HG02981 (cell line): ENCODE measurements at regions not wholly inside any gene's neighbourhood (a gene's known extent, or its start where the extent isn't known, plus 50 kb on each side); places are given as distances from the start of the nearest gene placed in this dataset.

Experiments used
- ATAC-seq: cut with Tn5 transposase; IDR thresholded peaks from one replicate; pipeline ENCODE4 v1.9.1; 2021; ENCODE audit warnings: mild to moderate bottlenecking, moderate library complexity; ENCODE audit not compliant: unreplicated experiment

GRCh38 chr3:66133050-66133757, 87.6 kb upstream of the SLC25A26 start:
- no peak for ATAC-seq

GRCh38 chr3:66128623-66129022, 89.9 kb upstream of the MAGI1 start:
- ATAC-seq: no peak

GRCh38 chr3:66121318-66121717, 82.6 kb upstream of the MAGI1 start:
- ATAC-seq: no peak

GRCh38 chr3:66115858-66116654, 77.3 kb upstream of the MAGI1 start:
- no peak for ATAC-seq

- ATAC-seq: no peak
These were observed 74.8 kb upstream of the MAGI1 start for GRCh38 chr3:66113542-66113941.

- no peak for ATAC-seq
These were observed 72.1 kb upstream of the MAGI1 start for GRCh38 chr3:66110840-66111239.

- ATAC-seq: no peak
These were observed 69.1 kb upstream of the MAGI1 start for GRCh38 chr3:66107855-66108254.

GRCh38 chr3:66106788-66107187, 68.1 kb upstream of the MAGI1 start:
- no peak for ATAC-seq

GRCh38 chr3:66104535-66104934, 65.8 kb upstream of the MAGI1 start:
- ATAC-seq: no peak

GRCh38 chr3:66103729-66104128, 65.0 kb upstream of the MAGI1 start:
- ATAC-seq: no peak

- no peak for ATAC-seq
These were observed 63.2 kb upstream of the MAGI1 start for GRCh38 chr3:66101901-66102300.

GRCh38 chr3:66099541-66100065, 60.9 kb upstream of the MAGI1 start:
- ATAC-seq: no peak

- no peak for ATAC-seq
These were observed 59.7 kb upstream of the MAGI1 start for GRCh38 chr3:66098436-66098835.

- ATAC-seq: no peak
These were observed 58.9 kb upstream of the MAGI1 start for GRCh38 chr3:66097647-66098046.

- ATAC-seq: no peak
These were observed 56.7 kb upstream of the MAGI1 start for GRCh38 chr3:66095295-66096001.

GRCh38 chr3:66093981-66094380, 55.3 kb upstream of the MAGI1 start:
- no peak for ATAC-seq

GRCh38 chr3:66092175-66092995, 53.7 kb upstream of the MAGI1 start:
- no peak for ATAC-seq
